SKM-1 treated with dmso at 0.1 percent for 144 hours (cell line): ENCODE measurements at regions not wholly inside any gene's neighbourhood (a gene's known extent, or its start where the extent isn't known, plus 50 kb on each side); places are given as distances from the start of the nearest gene placed in this dataset.
"Not testable (repeated sequence)": the region's sequence is repeated elsewhere in the genome, so short reads cannot be mapped to it uniquely, and the experiment has no call there.

Source experiments
- DNase-seq: peaks from one replicate; lab custom pipeline; 2025; ENCODE audit not compliant: unreplicated experiment; lab: John Stamatoyannopoulos, UW

DNA sequence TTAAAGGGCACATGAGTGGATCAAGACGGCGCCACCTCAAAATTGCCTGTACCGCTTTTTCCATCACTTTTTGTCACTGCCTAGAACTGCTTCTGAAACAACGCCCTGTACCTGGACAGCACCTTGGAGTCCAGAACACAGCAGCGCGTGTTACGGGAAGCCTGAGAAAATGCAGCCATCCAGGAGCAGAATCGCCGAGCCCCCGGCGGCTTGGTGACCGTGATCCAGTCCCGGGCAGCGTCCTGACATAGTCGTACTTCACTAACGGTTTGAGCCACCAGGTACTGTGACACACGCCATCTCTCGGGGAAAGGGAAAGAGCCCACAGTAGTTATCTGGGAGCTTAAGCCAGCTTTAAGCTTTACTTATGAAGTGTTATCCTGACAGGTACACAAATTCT lies 168.9 kb upstream of the SALL3 start:
- DNase-seq = no peak

DNA sequence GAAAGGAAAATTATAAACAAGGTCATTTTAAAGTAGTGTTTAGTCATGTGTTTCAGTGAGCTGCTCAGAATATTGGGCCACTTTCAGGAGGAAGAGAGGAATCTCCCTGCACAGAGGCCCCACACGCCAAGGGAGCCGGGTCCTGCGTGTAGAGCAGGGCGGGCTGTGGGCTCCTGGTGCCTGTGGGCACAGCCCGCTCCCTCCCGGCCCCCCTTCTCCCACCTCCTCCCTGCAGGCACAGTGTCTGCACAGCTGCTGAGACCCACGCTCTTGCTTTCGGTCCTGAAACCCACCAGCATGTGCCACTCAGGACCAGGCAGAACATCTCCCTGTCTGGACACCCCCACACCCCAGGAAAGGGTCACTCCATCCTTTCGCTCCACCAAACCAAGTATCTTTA lies 167.6 kb upstream of the SALL3 start:
- no peak for DNase-seq

DNA sequence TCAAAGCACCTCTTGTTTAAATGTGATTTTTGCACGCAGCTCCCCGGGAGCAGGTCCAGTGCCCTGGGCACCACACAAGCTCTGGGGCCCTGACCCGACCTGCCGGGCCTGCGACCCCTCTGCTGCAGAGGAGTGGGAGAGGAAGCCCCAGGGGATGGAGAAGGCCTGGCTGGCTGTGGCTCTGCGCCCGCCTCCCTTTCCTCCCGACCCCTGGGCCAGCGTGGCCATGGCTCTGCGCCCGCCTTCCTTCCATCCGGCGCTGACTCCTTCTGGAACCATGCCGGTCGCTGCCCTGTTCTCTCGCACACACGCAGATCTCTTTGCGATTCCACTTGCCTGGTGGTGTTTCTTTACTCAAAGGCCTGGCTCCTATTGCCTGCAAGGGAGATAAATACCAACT lies 166.5 kb upstream of the SALL3 start:
- DNase-seq = no peak

DNA sequence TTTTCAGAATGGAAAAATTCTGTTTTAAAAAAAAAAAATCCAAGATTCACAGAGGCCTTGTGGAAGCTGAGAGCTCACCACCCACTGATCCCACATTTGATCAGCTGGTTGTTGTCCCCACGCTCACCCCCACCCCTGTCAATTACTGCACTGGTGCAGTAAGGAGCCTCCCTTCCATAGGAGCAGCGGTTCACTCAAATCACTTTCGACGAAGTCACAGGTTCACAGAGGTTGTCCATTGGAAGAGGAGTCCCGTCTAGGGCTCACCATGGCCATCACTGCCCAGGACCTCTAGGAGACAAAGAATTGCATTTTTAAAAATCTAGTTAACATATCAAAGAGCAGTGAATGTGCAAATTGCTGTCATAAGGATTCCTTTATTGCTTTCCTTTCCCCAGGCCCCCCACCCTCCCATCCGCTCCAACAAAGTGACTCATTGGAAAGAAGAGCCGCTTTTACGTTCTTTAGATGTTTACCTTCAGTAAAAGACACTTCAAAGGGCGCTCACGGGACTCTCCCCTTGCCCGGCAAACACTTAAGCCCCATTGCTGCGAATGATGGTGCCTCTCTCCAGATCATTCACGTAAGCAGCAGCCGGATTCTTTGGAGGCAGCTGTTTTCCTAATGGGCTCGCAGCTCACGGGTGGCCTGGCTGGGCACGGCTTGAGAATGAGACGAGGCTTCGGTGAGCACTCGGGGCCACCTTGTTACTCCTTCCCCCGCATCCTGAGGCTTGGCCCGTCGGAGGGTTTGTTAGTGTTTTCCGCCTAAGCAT lies 165.5 kb upstream of the SALL3 start:
- no peak for DNase-seq

DNA sequence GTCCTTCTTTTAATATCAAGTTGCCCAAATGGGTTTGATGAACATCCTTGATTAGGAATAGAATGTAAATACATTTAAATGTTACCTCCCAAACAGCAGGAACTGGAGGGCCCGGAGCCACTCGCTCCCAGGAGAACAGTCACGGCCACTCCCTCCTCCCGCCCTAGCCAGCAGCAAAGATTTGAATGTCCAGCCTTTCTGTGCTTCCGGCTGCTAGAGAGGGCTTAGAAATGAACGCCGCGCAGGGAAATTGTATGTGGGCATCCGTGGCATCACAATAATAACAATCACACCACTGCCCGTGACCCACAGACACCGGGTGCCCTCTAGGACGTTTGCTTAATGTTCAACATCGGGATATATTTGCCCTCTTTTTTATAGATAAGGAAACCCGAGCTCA lies 164.9 kb upstream of the SALL3 start:
- DNase-seq = no peak

DNA sequence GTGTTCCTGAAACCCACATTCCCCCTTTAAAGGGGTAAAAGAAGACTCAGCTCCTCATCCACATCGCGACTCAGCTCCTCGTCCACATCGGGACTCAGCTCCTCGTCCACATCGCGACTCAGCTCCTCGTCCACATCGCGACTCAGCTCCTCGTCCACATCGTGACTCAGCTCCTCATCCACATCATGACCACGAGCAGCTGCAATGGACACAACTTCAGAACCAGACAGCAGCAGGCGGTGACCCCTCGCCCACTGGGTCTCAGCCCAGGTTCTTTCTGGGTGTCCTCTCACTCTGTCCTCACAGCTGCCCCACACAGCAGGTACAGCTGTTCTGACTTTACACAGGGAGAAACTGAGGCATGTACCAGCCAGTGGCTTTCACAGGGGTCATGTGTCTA lies 163.5 kb upstream of the SALL3 start:
- DNase-seq = no peak

DNA sequence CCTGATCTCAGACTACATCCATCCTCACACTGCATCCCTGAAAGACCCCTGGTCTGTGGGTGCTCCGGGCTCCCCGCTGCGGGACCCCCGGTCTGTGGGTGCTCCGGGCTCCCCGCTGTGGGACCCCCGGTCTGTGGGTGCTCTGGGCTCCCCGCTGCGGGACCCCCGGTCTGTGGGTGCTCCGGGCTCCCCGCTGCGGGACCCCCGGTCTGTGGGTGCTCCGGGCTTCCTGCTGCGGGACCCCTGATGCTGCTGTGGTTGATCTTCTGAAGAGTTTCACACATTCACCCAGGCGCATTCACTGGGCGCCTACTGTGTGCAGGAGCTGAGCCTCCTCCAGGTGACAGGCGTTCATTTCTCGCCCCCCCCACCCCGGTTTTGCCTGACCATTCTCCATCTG lies 162.7 kb upstream of the SALL3 start:
- no peak for DNase-seq

DNA sequence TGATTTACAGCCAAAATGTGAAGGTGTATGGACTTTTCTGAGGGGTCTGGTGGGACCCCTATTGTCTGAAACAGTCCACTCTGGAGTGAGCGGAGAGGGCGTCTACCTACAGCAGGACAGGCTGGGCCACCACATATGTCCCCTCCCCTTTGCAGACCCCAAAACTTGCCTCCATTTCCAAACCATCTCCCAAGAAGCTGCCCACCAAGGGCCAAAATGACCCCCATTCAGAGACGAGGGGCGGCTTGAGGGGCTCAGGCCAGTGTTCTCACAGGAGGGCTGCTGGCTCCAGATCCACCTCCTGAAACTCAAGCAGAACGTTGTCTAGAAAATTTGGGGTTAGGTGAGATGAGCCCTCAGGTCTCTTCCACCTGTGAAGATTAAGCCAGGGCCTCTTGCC lies 161.1 kb upstream of the SALL3 start:
- DNase-seq = no peak

DNA sequence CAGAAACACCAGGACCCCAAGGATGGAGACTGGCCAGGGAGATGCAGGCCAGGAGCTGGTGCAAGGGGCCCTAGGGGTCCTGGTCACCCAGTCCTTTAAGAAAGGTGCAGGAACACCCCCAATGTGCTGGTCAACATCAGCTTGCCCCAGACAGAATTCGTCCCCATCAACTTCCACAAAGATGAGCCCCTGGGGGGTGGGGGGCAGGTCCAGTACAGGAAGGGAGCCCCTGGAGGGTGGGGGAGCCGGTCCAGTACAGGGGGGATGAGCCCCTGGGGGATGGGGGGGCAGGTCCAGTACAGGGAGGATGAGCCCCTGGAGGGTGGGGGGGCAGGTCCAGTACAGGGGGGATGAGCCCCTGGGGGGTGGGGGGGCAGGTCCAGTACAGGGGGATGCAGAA lies 160.7 kb upstream of the SALL3 start:
- no peak for DNase-seq

DNA sequence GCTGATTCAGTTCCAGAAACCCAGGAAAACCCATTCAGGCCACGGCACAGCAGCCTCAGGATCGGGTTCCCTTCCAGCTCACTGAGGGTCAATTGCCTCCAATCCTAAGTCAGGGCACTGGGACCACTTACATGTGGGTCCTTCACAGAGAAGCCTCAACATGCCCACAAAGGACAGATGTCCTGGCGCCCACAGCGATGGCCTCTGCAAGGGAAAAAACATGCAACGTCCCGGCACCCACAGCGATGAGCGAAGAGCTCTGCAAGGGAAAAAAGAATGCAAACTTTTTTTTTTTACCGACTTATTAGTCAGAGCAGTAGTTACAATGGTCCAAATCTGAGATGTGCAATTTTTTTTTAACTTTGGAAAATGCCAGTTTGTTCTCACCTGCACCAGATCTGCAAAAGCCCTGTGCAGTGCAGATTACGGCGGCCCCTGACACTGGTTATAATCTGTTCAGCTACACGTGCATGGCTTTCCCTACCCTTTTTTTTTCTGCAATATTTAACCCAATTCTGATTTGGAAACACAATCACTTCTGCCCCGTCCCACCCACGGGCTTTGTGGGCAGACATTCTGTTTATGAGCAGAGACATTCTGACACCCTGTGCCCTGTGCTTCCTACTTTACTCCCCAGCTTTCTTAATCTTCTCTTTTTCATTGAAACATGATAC lies 159.3 kb upstream of the SALL3 start:
- DNase-seq = no peak

DNA sequence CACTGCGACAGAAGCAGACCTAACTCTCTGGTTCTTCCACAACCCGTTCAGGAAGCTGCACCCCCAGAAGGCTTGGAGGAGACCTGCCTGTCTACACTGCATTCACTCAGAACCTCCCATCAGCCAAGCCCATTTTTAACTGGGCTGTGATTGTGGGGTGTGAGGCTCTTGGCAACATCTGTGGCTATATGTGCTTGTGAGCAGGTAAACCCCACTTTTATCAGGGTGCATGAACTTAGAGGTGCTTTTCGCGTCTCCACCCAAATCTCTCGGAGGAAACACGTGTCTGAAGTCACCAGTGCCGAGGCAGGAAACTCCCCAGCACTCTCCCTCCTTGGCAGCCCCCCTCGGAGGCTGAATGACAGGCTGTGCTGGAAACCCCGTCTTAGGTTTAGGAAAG lies 158.2 kb upstream of the SALL3 start:
- no peak for DNase-seq

DNA sequence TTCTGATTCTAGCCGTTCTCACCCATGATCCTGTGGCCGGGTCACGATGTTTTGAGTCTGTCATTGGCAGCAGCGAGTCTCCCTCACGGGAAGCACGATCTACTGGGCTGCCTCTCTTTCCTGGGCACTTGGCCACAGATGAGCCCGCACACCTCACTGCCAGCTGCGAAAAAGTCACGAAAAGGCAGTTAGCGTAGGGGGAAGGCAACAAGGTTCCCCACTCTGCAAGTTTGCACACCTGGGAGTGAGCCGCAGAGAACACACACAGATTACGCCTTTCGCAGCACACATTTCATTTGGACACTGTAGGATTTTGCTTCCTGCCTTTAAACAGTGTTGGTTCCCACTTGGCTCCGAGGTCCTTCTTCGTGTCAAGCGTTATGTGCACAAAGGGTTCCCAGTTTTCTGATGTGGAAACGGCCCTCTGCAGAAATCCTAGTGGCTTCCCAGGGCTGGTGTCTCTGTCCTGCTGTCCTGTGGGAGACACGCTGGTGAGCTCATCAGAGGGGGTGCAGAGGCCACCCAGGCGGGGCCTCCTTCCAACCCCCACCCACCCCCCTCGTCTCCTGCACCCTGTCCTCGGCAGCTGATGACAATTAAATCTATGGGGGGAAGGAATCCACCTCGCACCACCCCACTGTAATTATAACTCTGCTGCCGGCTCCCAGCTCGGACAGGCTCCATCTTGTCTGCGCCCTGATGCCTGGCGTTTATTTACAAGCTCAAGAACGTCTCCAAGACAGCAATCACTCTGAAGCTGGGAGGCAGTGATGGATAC lies 157.3 kb upstream of the SALL3 start:
- DNase-seq = no peak

DNA sequence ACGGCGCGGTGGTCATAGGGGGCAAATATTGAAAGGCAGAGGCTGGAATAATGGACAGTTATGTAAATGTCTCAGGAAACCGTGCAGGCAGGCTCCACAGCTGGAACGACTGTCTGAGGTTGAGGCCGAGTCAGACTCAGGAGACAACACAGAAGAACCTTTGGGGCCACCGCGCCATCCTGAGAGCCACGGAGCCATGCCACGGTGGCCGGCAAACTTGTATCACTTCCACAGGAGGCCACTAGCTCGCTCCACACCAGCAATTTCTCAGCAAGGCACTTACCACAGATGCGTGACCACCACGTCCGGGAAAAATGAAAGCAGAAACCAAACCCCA lies 156.7 kb upstream of the SALL3 start:
- no peak for DNase-seq

DNA sequence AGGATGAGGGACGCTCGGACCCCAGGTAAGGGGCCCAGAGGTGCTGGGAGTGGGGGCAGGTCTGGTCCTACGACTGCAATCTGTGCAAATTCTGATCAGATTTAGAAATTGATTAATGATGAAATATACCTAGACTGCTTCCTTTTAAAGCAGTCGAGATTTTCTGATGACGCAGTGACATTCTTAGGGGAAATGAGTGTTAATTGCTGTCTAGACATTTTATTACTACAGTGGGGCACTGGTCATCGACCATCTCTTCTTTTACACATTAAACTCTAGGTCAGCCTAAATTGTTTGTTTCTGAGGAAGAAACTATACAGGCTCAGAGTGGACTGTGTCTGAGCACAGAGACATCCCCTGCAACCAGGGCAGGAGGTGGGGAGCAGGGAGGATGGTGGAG lies 154.4 kb upstream of the SALL3 start:
- DNase-seq = no peak

DNA sequence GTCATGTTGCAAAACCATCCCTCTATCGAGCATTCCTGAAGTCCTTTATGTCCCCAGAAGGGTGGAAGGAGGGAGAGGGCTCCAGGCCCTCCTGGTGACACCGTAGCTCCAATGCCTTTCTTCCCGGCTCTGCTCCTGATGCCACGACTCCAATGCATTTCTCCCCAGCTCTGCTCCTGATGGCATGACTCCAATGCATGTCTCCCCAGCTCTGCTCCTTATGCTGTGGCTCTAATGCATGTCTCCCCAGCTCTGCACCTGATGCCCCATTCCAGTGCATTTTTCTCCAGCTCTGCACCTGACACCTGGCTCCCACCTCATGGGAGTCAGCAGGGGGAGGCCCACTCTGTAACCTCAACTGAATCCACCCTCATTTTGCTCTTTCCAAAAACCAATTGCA lies 153.0 kb upstream of the SALL3 start:
- no peak for DNase-seq

DNA sequence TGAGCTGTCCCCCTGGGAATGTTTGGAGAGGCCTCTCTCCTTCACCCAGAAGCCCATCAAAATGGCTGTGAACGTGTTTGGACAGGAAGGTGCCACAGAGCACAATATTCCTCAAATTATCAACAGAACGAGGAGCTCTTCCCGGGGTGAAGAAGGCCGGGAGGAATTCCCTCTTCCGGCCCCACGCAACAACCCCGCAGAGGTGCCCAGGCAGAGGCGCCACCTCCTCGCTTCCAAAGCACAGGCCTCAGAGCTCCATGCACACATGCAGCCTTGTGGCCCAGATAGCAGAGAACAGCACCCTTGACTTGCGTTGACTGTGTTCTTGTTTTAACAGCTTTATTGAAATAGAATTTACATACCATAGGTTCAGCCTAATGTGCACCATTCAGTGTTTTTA lies 152.5 kb upstream of the SALL3 start:
- no peak for DNase-seq

DNA sequence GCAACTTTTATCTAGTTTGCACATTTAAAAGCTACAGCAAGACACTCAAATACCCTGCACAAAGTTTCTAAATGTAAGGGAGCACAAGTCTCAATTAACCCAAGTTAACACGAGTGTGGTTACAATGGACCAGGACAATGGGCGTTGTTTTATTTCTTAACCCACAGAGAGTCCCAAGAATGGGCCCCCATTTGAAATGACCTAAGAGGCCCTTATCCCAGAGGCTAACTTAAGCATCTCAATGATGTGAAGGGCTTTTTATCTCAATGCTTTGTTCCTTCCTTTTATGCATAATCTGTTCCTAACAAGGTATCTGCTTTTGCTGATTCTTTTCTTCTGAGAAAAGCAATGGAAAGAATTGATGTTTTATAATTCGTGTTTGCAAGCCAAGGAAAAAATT lies 151.5 kb upstream of the SALL3 start:
- DNase-seq = no peak

DNA sequence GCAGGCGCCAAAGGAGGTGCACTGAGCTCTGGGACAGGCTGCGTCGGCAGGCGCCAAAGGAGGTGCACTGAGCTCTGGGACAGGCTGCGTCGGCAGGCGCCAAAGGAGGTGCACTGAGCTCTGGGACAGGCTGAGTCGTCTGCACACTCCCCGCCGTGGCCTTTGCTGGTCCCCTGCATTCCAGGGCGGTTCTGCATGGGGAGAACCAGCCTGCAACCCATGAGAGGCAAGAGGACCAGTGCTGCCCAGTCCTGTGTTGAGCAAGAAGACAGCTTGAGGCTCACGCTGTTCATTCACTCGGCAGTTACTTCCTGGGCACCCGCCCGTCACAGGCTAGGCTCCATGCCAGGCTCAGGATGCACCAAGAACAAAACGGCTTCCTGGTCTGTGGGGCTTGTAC lies 150.6 kb upstream of the SALL3 start:
- not testable (repeated sequence) for DNase-seq

DNA sequence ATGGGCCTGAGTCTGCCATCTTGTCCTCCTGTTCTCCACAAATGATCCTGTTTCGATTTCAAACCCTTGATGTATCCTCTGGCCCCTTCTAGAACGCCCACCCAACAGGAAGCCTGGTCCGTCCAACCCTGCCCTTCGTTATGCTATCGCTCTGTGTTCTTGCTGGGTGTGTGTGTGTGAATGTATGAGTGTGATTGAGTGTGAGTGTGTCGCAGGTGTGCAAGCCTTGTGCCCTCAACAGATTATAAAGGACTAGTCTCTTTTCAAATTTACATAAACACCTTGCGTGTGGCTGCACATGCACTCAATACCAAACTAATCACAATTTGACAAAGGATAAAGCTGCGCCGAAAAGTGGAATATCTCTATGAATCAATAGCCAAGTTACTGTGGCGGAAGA lies 149.5 kb upstream of the SALL3 start:
- DNase-seq = no peak

DNA sequence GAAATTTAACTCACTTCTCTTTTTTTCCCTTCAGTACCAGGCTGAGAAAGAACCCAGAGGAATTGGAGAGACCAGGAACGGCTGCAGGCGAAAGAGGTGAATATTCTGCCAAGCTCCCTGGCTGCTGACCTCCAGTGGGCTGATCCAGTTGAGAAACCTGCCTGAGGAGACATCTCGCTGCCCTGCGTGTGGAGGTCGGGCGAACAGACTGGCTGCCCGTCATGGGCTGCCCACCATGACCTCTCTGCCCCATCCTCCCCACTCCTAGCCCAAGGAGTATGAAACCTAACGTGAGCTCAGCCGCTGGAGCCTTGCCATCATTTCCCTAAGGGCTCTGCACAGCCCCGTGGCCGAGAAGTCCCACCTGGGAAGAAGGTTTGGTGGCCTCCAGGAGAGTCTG lies 148.8 kb upstream of the SALL3 start:
- no peak for DNase-seq

DNA sequence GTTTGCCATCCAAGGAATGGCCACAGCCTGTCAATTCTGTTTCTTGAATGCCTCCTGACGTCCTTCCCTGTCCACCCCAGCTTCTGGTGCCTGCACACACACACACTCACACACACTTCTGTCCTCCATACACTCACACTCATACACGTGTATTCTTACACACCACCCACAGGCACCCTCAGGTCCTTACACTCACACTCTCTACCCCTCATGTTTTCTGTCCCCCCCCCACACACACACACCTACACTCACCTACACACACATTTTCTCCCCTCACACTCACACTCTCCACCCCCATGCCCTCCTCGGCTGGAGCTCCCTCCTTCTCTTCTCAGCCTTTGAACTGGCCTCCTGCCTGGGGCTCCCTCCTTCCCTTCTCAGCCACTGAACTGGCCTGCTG lies 148.0 kb upstream of the SALL3 start:
- DNase-seq = no peak

DNA sequence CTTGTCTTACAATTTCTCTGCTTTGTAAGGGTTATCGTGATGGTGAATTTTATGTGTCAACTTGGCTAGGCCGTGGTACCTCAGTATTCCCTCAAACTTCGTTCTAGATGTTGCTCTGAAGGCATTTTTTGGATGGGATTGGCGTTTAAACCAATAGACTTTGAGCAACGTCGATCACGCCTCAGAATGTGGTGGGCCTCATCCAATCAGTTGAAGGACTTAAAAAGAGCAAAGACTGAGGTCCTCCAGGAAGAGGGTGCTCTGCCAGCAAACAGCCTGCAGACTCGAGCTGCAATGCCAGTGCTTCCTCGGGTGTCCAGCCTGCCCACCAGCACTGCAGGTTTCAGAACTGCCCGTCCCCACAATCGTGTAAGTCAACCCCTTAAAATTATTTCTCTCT lies 145.8 kb upstream of the SALL3 start:
- DNase-seq = no peak
